HG03045 (cell line): ENCODE measurements at regions not wholly inside any gene's neighbourhood (a gene's known extent, or its start where the extent isn't known, plus 50 kb on each side); places are given as distances from the start of the nearest gene placed in this dataset.
A peak's percentile ranks its signal among the peaks of the same experiment; 100 is the strongest.

Source experiments
- ATAC-seq: cut with Tn5 transposase; IDR thresholded peaks from one replicate; pipeline ENCODE4 v1.9.1; 2021; ENCODE audit warnings: mild to moderate bottlenecking, moderate library complexity; ENCODE audit not compliant: unreplicated experiment

GRCh38 chr2:12161085-12161484 lies 414.7 kb downstream of the LPIN1 start:
- ATAC-seq: no peak

GRCh38 chr2:12162269-12163247 lies 416.1 kb downstream of the LPIN1 start:
- ATAC-seq: no peak

GRCh38 chr2:12163866-12164265 lies 417.4 kb downstream of the LPIN1 start:
- ATAC-seq: no peak

GRCh38 chr2:12164689-12165088 lies 418.3 kb downstream of the LPIN1 start:
- ATAC-seq: no peak

- ATAC-seq: no peak
These were observed 421.3 kb downstream of the LPIN1 start for GRCh38 chr2:12167525-12168317.

GRCh38 chr2:12168354-12168753 lies 421.9 kb downstream of the LPIN1 start:
- ATAC-seq: no peak

- no peak for ATAC-seq
These were observed 422.5 kb downstream of the LPIN1 start for GRCh38 chr2:12168791-12169388.

GRCh38 chr2:12169721-12170120 lies 423.3 kb downstream of the LPIN1 start:
- no peak for ATAC-seq

GRCh38 chr2:12170121-12170520 lies 423.7 kb downstream of the LPIN1 start:
- ATAC-seq: no peak

GRCh38 chr2:12173271-12173942 lies 427.0 kb downstream of the LPIN1 start:
- ATAC-seq: no peak

GRCh38 chr2:12173943-12174340 lies 427.5 kb downstream of the LPIN1 start:
- ATAC-seq: no peak

GRCh38 chr2:12175323-12175722 lies 428.9 kb downstream of the LPIN1 start:
- no peak for ATAC-seq

GRCh38 chr2:12176623-12177454 lies 430.4 kb downstream of the LPIN1 start:
- peak; percentile 75 for ATAC-seq

GRCh38 chr2:12177455-12178288 lies 431.2 kb downstream of the LPIN1 start:
- ATAC-seq: peak; percentile 54

GRCh38 chr2:12178289-12179080 lies 432.1 kb downstream of the LPIN1 start:
- ATAC-seq: no peak

- ATAC-seq: no peak
These were observed 433.6 kb downstream of the LPIN1 start for GRCh38 chr2:12180031-12180430.

GRCh38 chr2:12183032-12183645 lies 436.7 kb downstream of the LPIN1 start:
- no peak for ATAC-seq

- no peak for ATAC-seq
These were observed 446.3 kb downstream of the LPIN1 start for GRCh38 chr2:12192762-12193161.
